GM21619 (cell line): ENCODE measurements at regions not wholly inside any gene's neighbourhood (a gene's known extent, or its start where the extent isn't known, plus 50 kb on each side); places are given as distances from the start of the nearest gene placed in this dataset.
"Not testable (repeated sequence)": the region's sequence is repeated elsewhere in the genome, so short reads cannot be mapped to it uniquely, and the experiment has no call there.

Experiments used
- ATAC-seq: cut with Tn5 transposase; IDR thresholded peaks from one replicate; pipeline ENCODE4 v1.9.1; 2021; ENCODE audit not compliant: unreplicated experiment

DNA sequence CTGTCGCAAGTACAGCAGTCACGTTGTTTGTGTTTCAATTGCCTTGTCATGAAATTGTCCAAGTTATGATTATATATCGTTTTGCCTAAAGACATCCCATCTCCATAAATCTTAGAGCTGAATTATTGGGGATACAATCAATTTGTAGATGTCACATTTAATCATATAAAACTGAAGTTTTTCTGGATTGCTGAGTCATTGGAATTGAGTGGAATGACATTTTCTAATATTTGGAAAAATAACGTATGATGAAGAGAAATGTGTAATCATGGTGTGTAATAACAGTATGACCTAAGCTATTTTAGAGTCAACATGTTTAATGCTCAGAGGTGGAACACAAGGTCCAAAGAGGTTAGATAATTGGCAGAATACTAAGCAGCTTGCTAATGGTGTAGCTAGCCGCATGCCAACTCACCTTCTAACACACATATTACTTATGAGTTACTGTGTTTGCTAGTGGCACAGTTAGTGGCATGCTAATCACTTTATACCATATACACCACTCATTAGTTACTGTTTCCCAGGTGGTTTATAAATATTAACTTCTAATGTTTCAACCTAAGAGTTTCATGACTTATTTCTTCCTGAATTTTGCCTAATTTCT is 473.1 kb upstream of the GRAMD2B start:
- ATAC-seq, result no peak

DNA sequence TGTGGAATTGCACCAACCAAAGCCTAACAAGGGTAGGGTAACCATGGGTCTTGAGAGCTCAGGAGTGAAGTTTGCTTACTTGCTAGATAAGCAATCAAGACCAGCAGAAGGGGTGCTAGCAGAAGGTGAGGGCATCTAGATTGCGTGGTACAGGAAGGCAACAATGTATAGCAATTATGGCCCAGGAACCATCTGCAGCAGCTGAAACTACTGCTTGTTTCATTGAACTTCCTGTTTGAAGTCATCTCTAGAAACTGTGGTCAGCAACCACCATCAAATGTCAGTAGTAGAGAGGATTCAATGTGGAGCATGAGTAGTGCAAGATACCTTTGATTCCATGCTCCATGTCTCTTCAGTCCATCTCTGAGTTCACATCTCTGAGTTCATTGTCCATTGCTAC is 462.1 kb upstream of the GRAMD2B start:
- peak; percentile 100 for ATAC-seq

DNA sequence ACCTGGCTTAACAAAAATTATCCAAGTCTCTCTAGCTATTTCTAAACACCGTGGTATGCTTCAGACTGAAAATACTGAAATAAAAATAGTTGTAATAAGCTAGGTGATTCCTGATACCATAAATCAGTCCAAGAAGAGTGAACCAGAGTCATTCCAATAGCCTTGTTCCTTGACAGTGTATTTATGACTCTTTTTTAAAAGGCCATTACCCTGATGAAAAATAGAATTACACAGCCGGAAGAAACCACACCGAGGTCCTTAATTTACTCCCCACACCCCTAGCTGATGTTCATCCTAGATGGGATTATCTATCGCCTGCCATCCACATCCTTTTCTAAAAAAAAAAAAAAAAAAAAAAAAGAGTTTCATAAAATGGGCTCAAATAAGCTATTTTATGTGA is 457.6 kb upstream of the GRAMD2B start:
- no peak for ATAC-seq

DNA sequence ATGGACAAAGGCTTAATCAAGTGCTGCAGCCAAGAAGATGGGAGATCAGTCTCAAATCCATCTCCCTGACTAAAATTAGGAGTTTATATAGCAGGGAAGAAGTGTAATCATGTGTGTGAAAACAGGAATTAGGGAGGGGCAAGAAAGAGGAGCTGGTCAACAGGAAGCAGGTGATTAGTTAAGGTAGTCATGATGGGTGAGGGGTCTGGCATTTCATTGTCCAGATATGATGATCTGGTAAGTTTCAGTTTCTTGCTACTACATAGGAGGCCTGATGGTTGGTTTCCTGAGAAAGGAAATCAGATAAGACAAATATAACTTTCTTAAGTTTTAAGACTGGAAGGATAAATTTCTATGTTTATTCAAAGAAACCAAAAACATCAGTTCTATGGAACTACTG is 455.6 kb upstream of the GRAMD2B start:
- ATAC-seq, result no peak

DNA sequence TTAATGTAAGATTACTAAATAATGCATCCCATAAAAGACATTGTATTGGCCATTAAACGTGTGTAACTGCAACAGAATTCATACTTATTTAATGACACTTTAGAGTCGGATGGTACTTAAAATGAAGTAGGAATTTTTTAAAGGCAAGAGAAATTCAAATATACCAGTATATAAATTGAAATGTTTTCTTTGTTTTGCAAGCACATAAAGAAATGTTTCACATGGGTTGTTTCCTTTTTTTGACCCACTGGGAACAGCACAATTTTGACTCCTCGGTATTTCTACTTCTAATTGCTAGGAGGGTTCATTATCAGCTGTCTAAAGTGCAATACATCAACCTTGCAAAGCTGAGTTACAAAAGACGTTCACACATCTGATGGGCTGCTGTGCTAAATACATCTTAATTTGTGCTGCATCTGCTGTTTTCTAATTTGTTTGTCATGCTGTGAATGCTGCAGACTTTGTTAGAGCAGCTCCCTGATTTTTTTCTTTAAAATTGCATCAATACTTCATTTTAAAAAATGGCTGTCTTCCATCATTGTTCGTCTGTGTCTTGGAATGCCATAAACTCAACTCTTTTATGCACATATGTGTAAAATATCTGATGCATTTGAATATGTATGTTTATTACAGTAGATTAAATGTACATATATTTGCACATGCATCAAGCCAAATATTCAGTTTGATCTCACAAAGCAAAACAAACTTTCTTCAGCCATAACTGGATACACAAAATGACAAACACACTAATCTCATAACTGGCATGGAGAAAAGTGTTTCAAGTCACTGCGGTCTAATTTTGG is 454.0 kb upstream of the GRAMD2B start:
- ATAC-seq, result no peak

DNA sequence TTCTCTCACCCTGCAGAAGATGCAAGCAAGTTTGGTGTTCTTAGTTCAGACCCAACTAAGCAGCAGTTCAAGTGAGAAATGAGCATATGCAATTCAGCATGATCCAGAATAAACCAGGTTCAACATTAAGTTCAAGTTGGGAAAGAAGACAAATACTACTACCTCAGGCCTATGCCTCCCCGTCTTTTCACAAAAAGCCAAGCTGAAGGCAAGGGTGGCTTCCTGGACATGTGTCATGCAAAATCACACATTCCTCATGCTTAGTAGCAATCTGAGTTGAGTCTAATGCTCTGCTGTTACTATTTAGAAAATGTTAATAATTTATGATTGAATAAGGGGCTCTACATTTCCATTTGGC is 453.4 kb upstream of the GRAMD2B start:
- ATAC-seq, result no peak

DNA sequence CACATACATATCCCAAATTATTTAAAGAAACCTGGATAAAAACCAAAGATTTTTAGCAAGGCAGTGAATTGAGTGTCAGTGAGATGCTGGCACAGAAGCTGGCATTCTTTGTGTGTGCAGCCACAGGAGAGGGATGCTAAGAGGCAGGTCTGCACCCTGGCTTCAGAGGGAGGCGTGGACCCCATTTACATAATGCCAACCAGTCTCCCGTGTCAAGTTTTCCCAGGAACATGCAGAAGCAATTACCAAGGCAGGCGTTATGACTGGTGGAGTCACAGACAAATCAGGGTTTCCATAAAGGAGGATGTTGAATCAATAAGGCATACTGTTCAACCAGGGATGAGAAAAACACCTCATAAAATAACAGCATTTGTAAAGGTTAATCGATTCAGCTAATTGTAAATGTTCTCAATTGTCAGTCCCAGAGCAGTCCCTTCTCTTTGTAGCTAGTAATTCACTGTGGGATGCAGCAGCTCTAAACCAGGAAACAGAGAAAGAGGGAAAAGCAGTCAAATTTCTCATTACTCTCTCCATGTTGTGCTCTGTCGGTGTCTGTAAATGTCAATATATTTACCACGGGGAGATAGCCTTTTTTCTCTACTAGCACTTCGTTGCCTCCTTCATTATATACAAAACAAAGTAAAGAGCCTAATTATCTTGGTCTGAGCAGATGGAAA is 452.4 kb upstream of the GRAMD2B start:
- ATAC-seq, result no peak

DNA sequence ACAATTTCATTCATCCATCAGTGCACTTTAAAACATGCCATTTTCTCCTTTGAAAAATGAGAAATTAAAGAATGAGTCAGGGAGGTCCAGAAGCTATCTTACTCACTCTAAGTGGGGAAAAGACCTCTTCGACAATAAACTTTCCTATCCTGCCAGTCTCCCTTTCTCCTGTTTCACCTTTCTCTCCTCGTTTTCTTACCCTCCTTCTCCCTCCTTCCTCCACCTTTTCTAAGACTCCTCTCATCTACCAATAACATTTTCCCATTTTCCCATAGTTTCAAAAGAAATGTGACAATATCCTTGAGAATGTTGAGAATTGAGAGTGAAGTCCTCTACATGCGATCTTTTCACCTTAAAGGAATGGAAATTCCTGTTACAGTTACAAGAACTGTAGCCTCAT is 450.5 kb upstream of the GRAMD2B start:
- ATAC-seq, result no peak

DNA sequence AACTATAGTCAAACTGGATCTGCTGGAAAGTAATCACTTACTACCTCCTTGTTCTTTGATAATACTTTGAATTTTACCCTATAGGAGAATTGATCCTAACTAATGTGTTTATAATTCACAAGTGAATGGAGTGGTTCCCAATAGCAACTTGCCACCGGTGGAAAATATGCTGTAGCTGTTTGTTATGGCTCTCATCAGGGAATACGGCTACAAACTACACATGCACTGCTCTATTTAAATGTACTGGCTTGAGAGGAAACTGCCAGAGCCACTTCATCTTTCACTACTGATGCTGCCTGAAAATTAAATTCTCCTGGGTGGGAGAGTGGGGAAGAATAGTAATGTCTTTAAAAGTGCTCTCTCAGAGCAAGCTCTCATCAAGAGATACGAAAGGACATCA is 448.5 kb upstream of the GRAMD2B start:
- no peak for ATAC-seq

DNA sequence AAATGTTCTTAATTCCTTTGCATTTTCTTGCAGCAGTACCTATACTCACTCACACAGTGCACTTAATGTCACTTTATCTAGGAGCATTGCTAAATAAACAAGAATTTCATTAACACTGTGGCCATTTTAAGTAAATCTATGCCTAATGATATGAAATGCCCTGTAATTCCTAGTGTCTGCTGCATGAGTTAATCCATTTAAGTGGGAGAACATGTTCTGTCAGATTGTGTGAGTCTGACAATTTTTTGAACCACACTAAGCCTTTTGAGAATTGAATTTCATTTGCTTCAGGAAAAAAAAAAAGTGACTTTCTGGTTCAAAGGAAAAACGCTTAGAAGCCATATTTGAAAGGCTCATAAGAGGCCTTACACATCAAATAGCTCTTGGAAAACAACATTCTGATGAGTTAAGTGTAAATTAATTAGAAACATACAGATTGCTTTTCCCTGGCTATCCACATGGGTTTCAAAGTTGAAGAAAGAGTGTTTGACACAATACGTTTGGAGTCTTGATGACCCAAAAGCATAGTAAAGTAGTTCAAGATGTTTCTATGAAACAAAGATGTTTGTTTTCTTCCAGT is 446.7 kb upstream of the GRAMD2B start:
- no peak for ATAC-seq

DNA sequence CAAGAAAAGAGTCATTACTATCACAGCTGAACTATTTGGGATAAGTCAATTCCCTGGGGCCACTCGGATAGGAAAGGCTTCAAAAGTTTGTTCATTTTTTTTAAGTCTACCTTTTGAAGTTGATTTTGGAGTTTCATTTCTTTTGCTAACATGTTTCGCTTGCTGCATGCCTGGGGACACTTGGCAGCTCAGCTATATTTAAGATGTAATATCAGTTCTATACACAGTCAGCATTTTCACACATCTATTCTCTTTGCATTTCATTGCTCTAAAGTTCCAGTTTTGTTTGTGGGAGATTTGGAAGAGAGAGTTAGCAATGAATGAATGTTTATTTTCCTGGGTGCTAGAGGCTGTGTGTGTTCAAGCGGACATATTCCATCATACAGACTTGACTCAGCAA is 445.2 kb upstream of the GRAMD2B start:
- ATAC-seq, result no peak

DNA sequence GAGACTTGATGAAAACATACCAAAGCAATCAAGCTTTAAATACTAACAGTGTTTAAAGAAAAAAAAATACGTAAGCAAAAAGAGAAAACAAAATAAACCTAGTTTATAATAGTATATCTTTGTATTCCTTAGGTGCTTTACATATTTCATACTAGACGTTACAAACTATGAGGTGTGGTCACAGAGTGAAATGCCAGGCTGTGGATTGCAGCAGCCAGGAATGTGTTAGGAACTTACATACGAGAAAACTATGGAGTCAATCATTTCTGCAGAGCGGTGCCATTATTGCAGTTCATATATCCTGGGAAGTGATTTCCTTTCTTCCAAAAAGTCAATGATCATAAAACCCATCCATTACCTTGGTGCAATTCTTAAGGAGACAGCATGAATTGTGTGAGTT is 443.6 kb upstream of the GRAMD2B start:
- ATAC-seq, result no peak

DNA sequence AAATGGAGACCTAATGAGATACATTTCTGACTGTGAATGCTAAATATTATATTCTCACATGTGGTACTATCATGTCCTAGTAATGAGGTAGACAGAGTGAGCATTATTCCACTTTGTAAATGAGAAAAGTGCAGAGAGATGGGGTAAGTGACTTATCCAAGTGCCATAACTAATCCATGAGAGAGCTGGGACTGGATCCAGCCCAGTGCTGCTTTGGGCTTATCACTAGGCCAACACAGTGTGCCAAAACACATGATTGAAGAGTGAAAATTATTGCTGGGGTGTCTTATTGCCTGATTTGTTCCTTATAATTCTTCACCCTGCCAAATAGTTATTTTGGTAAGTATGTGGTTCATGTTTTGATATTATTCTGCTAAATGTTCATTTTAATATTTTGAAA is 442.2 kb upstream of the GRAMD2B start:
- no peak for ATAC-seq

DNA sequence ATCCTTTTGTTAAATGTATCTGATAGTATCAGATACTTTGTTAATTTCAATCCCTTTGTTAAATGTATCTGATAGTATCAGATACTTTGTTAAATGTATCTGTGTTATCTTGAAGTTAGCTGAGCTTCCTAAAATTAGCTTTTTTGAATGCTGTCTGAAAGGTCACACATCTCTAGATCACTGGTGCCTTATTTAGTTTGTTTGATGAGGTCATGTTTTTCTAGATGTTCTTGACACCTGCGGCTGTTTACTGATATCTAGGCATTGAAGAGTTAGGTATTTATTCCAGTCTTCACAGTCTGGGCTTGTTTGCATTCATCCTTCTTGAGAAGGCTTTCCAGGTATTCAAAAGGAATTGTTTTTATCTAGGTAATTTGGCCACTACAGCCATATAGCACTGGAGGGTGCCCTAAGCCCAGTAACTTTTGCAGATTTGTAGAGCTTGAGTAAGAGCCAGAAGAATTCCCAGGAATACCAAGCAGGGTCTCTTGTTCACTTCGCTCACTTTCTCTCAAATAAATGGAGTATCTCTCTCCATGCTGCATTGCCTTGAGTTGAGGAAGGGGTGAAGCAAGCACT is 435.4 kb upstream of the GRAMD2B start:
- ATAC-seq, result no peak

DNA sequence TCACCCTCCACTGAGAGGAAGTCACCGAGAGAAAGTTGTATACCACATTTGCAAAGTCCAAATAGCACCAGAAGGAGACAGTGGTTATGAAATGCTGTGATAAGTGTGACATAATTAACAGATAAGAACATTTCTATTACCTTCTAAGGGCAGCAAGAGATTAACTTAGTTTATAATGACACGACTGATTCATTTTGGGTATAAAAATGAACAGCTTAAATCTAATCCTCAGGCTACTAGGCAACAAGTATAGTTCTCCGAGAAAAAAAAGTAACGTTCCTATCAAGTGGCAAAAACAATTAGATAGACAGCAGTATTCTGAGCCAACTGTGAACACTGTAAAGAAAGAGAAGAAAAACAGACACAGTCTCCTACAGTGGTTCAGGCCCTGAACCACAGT is 431.2 kb upstream of the GRAMD2B start:
- ATAC-seq, result no peak

DNA sequence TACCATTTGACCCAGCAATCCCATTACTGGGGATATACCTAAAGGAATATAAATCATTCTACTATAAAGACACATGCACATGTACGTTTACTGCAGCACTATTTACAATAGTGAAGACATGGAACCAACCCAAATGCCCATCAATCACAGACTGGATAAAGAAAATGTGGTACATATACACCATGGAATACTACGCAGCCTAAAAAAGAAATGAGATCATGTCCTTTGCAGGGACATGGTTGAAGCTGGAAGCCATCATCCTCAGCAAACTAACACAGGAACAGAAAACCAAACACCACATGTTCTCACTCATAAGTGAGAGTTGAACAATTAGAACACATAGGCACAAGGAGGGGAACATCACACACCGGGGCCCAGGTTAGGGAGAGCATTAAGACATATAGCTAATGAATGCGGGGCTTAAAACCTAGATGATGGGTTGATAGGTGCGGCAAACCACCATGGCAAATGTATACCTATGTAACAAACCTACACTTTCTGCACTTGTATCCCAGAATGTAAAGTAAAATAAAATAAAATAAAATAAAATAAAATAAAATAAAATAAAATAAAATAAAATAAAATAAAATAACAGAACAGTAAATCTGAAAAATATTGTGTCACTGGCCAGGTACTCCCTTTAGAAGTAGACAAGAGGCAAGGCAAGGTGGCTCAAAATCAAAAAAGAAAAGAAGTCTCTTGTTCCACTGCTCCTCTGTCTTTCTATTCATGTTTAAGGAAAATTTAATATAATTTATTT is 423.8 kb upstream of the GRAMD2B start:
- ATAC-seq, result not testable (repeated sequence)

DNA sequence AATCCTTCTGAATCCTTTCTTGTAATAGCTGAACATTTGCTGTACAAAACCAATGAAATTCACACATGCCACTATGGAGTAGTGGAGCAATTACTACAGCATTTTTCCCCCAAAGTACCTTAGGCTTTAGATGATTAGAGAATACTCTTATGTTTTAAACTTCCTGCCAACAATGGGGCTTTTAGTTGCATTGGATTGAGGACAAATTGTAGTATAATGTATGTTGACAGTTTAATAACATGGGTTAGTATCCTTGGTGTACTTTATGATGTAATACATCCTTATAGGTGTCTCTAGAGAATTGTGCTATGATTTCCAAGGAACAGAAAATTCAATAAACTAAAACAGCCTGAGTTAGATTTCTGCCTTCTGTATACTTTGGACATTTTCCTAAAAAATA is 422.7 kb upstream of the GRAMD2B start:
- no peak for ATAC-seq

DNA sequence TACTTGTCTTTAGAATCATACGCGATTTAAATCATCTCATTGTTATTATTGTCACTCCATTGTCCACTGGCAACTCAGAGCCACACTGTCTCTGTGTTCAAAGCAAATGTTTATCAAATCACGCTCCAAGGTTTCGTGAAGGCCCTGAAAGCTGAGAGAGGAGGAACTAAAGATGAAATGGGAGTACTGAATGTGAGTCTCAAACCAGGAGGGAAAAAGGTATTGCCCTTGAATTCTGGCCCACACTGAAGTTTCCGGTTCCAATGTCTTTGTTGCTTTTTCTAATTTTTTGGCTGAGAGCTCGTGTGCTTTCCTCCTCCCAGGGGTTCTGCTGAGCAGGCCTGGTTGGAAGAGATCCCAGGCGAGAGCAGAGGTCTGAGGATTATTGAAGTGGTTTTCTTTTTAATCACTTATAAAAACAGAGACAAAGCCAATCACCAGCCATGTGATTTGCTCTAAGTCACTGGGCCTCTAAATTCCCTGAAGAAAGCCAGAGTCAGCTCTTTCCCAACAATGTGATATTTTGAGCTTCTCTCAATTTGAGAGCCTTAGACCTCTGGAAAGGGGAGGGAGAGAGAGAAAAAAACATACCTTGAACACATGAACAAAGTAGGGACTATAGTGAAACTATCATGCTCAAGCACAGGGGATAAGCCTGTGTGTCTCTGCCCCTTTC is 420.8 kb upstream of the GRAMD2B start:
- ATAC-seq, result no peak

DNA sequence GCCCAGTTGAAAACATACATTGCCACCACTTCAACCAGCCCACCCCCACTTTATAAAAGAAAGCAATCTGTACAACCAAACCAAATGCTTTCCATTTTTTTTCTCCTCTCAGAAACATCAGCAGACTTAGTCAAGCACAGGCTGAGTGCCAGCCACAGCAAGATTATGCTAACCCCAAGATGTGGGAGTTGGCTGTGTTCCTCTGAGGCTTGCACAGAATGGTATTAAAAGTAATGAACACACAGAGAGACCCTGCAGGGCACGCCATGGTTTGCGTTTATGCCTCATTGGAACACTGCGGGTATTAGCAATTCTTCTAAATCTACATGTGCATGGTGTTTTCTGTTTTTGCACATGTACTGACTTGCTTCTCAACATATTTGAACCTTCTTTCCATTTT is 419.9 kb upstream of the GRAMD2B start:
- no peak for ATAC-seq

DNA sequence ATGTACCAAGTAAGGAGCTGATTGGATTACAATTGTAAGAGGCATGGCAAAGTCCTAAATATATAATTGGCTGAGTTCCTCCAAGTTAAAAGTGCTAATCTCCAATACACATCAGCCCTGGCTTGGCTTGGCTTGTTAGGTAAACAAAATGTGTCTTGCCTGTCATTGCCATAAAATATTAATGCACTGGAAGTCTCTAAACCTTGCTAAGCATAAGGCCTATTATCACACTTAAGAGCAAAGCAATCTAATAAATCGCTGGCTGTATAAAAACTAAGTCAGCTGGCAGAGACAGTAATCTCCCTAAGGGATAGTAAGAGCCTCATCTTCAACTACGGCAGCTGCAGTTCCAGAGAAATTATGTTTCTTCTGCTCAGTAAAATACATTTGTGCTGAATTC is 418.6 kb upstream of the GRAMD2B start:
- ATAC-seq, result no peak
